ENCODE measurements at regions not wholly inside any gene's neighbourhood (a gene's known extent, or its start where the extent isn't known, plus 50 kb on each side); places are given as distances from the start of the nearest gene placed in this dataset.

- no peak for TF ChIP-seq CTCF (IDR thresholded peaks at IDR 0.05 in 4 of 5, conservative IDR thresholded peaks at IDR 0.05 in 1 of 5)
- TF ChIP-seq POLR2A (IDR thresholded peaks at IDR 0.05): no peak
These were observed 91.7 kb upstream of the TGIF1 start for GRCh38 chr18:3358310-3358709.
